ENCODE measurements at regions not wholly inside any gene's neighbourhood (a gene's known extent, or its start where the extent isn't known, plus 50 kb on each side); places are given as distances from the start of the nearest gene placed in this dataset.

DNA sequence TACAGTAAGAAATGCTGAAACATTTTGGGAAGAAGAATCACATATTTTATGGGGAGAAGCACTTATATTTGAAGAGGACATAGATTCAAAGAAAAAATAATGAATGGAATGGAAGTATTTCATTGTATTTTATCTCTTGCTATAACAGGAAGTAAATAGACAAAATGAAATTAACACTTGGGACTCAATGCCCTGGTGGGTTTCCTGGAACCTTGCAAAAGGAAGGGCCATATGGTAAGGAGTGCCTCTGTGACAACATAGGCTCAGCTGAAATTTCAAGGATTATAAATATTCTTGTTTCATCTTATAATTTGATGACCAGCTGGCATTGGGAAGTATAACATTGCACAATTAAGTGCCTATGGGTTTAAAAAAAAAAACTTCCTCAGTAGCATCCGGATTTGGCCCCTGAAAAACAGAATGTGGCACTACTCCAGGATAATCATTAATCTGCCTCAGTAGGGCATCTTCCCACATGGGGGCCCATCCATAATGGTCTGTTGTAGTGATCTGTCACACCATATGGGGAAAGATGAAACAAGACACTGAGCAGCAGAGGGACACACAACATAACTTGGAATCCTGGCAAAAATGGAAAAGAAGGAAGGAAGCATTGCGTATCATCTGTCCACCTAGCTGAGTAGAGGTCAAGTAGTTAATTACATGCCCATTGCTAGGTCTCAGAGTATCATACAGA lies 321.6 kb downstream of the NDFIP2 start:
- TF ChIP-seq, protein P1, sequence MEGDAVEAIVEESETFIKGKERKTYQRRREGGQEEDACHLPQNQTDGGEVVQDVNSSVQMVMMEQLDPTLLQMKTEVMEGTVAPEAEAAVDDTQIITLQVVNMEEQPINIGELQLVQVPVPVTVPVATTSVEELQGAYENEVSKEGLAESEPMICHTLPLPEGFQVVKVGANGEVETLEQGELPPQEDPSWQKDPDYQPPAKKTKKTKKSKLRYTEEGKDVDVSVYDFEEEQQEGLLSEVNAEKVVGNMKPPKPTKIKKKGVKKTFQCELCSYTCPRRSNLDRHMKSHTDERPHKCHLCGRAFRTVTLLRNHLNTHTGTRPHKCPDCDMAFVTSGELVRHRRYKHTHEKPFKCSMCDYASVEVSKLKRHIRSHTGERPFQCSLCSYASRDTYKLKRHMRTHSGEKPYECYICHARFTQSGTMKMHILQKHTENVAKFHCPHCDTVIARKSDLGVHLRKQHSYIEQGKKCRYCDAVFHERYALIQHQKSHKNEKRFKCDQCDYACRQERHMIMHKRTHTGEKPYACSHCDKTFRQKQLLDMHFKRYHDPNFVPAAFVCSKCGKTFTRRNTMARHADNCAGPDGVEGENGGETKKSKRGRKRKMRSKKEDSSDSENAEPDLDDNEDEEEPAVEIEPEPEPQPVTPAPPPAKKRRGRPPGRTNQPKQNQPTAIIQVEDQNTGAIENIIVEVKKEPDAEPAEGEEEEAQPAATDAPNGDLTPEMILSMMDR (IDR thresholded peaks at IDR 0.05), result no peak
- no peak for TF ChIP-seq POLR2AphosphoS5 (IDR thresholded peaks at IDR 0.05)
